CD4-positive, alpha-beta T cell treated with Interleukin-2 at 100 ng/mL for 4 hours (primary cell): ENCODE measurements at regions not wholly inside any gene's neighbourhood (a gene's known extent, or its start where the extent isn't known, plus 50 kb on each side); places are given as distances from the start of the nearest gene placed in this dataset.

Experiments used
- DNase-seq: peaks from one replicate; pipeline ENCODE4 v3.0.0-alpha.2; 2020; ENCODE audit warnings: low spot score

DNA sequence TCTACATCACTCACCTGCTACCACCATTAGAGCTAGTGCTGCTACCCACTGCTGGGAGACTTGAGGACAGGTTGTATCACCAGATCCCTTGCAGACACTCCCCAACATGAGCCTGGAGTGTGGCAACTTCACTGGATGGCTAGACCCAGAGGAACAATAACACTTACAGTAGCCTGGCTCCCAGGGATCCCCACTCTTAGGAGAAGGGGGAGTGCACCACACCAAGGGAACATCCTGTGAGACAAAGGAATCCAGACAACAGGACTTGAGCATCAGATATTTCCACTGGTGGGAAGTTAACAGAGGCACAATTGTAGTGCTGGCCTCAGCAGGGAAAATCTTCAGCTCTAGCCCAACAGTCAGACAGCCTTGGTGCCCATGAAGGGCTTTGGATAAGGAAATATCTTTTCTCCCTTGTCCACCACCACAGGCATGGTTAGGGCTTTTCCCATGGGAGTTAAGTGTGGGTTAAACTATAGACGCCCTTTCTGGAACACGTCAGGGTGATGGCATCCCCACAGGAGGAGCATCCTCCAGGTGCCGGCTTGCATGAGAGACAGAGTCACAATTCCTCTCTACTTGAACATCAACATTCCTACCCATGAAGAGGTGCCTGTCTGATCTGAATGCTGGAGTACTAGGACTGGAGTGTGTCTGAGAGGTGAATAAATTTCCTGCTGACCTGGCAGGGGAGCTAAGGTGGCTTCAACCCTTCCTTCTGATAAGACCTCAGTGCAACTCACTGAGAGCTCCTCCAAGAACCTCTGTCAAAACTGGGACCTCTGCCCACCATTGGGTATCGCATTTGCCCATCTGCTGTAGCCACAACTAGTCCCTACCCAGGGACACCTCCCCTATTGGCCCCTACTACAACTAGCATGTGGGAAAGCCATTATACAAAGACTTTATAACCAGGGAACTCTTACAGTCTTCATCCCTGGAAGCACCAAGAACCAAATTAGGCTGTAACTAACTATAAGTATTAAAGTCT is 55.4 kb upstream of the SIRPG start:
- no peak for DNase-seq

- DNase-seq = no peak
These were observed 54.4 kb upstream of the SIRPG start for GRCh38 chr20:1711826-1712601.

DNA sequence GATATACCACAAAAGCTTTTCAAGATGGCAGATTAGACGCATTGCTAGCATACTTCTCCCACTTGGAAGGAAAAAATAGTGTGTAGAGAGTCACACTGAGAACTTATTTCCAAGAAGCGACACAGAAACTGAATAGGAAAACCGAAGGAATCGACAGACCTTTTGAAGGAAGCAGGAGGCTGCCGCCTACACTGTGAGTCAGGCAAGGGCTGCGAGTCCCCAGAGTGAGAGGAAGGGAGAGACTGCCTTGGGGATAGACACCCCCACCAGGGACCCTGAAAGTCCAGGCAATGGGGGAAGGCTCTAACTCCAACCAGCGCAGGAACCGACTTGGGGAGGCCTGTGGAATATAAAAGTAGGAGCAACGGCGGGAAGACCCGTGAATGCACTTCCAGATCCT is 53.7 kb upstream of the SIRPG start:
- no peak for DNase-seq

DNA sequence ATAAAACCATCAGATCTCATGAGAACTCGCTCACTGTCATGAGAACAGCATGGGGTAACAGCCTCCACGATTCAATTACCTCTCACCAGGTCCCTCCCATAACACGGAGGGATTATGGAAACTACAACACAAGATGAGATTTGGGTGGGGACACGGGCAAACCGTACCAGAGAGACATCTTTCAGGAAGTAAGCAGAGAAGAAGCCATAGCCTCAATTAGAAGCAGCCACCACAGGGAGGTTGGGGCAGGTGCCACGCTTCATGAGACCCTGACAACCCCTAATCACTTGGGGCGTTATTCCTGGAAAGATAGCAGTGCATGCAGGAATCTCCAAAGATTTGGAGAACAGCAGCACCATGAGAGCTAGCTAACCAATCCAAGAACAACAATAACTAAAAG is 52.9 kb upstream of the SIRPG start:
- no peak for DNase-seq

DNA sequence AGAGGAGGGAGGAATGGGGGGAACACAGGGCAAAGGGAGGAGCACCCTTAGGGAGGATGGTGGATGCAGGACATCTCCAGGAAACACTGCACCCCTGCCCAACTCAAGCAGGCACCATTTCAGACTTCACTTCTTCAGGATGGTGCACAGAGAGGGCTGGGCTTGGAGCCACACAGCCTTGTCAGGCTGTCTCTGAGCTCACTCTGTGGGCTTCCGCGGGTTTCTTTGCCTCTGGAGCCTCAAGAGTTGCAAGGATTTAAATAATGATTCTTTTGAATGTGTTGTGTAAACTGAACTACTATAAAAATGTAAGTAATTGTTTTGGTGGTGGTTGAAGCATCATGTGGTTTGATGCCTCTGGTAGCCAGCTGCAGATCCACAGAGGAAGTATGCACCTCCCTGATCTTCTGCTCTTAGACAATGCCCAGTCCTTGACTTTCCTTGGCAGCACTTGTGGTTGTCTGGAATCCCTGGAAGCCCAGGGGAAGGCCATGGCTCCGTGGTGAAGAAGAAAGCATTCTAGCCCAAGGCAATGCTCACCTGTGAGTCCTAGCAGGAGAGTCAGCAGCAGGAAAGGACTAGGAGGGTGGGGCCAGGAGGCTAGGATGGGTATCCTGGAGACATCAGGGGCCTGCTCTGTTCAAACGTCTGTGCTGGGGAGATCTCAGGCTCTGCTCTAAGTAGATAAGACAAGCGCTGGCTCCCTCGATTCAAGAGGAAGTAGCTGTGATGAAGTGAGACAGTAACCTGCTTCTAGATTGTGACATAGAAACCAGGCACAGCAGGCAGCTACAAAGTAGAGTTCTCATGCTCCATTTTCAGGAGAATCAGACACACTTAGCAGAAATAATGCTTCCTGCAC is 50.2 kb upstream of the SIRPG start:
- no peak for DNase-seq
